Central memory CD4-positive, alpha-beta T cell (primary cell): ENCODE measurements at regions not wholly inside any gene's neighbourhood (a gene's known extent, or its start where the extent isn't known, plus 50 kb on each side); places are given as distances from the start of the nearest gene placed in this dataset.
"Not testable (repeated sequence)": the region's sequence is repeated elsewhere in the genome, so short reads cannot be mapped to it uniquely, and the experiment has no call there.

Experiments
- DNase-seq: peaks from one replicate; pipeline ENCODE4 v3.0.0; 2022

DNA sequence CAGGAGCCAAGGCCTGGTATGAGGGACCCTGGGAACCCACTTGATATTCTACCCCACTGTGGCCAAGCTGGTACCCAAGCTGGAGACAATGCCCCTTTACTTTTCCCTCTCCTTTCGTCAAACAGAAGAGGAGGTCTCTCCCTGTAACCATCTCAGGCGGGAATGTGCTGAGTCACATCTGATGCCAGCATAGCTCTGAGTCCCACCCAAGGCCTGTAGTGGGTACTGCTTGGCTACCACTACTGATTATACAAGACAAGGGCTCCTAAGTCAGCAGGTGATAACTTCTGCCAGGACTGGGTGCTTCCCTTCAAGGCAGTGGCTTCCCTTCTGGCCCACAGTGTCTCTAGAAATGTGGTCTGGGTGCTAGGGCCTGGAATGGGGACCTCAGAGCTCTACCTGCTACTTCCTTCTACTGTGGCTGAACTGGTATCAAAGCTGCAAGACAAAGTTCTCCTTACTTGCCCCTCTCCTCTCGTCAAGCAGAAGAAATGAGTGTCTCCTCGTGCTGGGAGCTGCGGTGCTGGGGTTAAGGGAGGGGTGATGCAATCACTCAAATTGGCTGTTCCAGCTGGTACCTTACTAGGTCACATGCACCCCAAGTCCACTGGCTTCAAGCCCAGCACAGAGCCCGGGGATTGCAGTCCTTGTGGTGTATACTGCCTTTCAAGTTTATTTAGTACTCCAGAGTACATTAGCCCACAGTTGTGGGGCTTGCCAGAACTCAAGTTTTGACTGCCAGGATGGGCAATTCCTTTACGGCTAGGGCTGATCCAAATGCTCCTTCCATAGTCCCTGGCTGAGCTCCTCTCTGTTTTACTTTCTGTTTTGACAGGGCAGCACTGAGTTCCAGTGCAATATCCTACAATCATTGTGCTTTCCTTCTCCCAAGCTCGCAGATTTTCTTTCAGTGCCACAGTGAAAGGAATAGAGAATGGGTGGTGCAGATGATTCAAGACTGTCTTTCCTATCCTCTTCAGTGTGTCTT lies 419.7 kb upstream of the CNTN5 start:
- no peak for DNase-seq

DNA sequence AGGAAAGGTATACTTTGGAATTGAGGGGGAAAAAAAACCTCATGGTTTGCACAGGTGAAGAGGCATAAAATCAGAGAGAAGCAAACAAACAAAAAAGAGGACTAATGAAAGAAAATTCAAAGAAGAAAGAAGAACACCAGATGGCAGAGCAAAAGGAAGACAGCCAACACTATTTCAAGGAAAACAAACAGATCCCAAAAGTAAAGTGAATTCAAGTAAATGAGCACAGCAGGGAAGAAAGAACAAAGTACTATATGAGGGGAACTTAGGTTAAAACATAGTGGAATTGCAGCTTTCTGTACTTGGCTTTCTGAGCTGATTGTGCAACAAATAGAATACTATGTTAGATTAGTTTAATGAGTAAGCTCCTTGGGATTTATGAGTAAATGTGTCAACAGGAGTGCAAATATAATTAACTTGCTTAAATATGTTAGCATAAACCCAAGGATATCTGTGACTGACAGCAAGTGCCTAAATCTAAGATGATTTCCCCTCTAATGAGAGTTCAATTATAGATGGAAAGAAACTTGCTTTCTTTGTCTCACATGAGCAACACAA lies 404.6 kb upstream of the CNTN5 start:
- DNase-seq = no peak

DNA sequence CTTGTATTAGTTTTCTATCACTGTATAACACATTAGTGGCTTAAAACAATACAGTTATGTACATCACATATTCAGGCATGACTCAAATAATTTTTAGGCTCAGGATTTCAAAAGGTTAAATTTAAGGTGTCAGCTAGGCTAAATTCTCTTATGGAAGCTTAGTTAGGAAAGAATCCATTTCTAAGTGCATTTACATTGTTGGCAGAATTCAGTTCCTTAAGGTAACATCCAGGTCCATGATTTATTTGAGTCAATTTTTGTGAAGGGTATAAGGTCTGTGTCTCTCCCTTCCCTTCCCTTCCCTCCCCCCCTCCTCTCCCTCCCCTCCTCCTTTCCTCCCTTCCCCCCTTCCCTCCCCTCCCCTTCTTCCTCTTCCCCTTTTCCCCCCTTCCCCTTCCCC lies 399.0 kb upstream of the CNTN5 start:
- DNase-seq = no peak

DNA sequence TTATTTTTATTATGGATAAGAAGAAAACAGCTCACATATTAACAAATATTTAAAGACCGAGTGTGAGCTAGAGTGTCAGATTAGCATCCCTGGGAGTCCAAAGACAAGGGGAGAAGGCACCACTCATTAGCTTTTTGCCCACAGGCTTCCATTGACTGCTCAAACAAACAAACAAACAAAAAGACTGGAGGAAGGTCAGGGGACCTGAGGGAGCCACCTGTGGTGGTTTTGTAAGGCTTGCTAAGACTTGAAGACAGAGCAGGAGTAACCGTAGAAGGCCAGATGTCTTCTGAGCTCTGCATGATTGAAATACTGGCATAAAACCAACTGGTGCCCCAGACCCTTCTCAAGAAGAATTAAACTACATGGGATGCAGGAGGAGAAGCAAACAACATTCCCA lies 395.2 kb upstream of the CNTN5 start:
- no peak for DNase-seq

DNA sequence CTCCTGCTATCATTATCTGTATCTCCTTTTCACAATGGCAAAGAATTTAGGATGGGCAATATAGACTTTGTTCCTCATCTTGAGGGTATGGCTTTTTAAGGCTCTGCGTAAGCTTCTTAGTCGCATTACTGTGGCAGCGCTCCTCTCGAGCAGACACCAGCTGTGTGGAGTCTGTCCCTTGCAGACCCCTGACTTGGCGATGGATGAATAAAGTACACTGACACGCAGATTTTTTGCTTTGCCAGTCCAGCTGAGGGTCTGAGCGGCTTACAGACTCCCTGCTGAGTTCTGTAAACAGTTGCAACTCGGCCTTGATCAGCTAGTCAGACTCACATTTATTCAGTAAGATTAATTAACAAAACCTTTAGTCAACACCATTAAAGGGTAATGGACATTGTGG lies 390.0 kb upstream of the CNTN5 start:
- no peak for DNase-seq

DNA sequence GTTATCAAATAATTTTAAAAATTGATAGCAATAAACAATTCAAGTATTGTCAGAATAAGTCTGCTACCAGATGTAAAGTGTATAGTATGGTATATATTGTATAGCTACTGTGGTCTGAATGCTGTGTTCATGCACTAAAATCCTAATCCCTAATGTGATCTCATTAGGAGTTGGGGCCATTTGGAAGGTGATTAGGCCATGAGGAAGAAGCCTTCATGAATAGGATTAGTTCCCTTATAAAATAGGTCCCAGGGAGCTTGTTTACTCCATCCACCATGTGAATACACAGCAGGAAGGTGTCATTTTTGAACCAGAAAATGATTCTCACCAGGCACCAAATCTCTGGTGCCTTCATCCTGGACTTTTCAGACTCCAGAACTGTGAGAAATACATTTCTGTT lies 363.0 kb upstream of the CNTN5 start:
- DNase-seq = no peak

DNA sequence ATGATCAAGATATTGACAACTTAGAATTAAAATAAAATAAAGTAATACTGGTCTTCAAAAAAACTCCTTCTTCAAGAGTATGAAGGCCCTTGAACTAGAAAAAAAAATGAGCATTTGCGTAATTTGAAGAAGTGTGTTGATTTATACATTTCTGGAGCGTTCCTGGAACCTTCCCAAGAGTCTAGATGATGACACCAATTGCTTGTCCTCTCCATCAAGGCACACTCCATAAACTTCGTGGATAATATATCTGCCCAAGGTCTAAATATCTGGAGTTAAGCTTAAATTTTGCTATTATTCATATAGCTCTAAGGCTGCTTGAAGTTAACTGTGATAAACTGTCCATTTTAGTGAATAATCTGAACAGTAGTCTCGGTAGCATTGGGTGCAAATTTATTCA lies 361.3 kb upstream of the CNTN5 start:
- DNase-seq = no peak

DNA sequence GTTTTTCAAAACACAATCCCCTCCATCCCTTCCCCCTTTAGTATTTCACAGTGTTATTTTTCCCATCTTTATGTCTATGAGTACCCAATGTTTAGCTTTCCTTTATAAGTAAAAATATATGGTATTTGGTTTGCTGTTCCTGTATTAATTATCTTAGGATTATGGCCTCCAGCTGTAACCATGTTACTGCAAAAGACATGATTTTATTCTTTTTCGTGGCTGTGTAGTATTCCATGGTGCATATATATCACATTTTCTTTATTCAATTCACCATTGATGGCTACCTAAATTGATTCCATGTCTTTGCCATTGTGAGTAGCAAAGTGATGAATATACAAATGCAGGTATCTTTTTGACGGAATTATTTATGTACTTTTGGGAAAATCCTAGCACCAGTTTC lies 346.4 kb upstream of the CNTN5 start:
- no peak for DNase-seq

DNA sequence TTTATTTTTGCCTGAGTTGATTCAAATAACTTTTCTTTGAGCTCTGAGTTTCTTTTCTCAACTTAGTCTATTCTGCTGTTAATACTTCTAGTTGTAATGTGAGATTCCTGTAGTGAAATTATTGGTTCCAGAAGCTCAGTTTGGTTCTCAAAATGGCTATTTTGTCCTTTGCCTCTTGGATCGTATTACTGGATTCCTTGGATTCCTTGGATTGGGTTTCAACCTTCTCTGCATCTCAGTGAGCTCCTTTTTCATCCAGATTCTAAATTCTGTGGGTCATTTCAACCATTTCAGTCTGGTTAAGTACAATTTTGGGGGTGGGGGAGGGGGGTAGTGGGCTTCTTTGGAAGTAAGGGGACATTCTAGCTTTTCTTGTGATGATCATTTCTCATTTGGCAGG lies 341.1 kb upstream of the CNTN5 start:
- DNase-seq = no peak

DNA sequence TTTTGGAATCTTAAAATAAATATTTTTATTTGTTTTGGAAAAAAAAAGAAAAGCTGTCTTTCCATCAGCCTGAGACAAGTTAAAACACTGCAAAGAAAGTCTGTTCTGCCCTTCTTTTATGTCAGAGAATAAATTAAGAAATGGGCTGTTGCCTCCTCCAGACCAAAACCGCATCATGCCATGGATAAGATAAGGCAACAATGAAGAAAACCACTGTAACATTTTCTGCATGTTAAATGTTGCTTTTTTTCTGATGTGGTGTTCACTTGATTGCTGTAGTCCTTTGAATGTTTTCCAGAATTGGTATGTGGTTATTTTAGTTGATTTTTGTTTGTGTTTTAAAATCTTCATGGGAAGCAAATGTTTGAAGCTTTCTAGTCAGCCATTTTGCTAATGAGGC lies 319.2 kb upstream of the CNTN5 start:
- no peak for DNase-seq

DNA sequence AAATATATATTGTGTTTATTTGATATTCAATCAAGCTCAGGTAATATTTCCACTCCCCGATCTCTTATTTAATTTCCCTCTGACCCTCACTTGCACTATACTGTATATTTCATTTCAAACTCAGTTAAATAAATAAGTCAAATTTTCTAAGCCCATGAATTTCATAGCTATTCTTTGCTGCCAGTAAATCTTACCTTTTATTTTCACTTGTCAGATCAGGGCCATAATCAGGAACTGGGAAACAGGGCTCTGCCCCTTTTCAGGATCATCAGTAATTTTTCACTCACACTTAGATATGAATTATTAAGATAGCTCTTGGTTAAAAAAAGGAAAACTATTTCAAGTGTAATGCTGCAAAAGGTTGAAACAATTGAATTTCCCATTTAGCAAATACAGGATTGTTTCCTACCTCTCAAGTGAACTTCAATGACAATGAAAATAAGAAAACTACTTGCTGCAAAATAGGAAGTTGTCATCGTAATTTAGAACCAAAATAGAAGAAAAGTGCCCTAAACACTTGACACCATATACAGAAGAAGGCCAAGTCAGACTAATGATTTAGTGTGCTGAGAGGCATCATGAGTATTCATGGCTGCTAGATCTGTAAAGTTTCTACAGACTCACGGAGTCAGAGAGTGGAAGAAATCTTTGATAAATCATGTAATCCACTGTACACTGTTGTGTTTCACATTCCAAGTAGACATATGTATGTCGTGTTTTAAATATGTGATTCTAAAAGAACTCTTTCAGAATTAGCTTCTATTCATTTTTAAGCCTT lies 316.8 kb upstream of the CNTN5 start:
- no peak for DNase-seq

DNA sequence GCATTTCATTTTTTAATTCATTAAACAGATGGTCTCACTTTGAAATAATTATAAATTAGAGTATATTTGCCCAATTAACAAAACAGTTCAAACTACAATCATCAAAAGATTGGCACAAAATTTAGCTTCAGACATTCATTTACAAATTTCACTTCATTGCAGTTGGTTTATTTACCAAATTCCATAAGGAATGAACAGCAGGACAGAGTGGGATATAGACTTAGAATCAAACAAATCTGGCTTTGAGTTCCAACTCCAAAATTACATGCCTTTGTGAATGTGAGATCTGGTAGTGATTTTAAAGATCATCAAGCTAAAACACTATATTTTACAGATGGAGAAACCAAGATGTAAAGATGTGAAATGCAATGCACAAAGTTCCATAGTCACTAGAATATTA lies 310.7 kb upstream of the CNTN5 start:
- DNase-seq = no peak

DNA sequence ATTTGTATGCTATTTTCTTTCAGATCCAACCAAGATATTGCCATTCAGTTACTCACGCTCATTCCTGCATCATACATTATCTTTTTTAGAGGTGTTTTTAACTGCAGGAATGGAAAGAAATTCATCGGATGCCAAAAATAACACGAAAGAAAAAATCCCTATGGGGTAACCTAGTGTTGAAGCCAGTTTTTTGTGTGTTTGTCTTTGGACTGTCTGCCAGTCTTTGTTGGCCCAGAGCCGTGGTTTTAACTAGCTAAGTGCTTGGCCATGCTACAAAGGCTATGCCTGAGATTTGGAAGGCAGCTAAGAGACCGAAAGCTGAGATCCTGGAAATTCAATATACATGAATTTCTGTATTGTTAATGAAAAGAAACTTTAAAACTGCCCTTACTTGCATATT lies 309.8 kb upstream of the CNTN5 start:
- DNase-seq = no peak

DNA sequence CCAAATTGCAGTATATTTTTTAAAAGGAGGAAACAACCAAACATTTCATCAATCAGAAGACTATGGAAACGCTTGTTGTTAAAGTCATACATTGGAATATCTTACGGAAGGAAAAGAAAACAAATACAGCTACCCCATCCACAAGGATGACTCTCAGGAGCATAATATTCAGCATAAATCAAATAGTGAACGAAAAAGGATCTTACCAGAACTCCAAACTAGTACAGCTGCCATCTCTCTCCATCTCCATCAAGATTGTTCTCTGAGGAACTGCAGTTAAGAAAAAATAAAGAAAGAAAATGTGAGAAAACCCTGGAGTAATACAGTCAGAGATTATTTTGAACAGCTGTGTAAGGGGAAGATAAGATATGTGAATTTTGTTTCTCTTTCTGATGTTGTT lies 299.8 kb upstream of the CNTN5 start:
- DNase-seq = no peak

DNA sequence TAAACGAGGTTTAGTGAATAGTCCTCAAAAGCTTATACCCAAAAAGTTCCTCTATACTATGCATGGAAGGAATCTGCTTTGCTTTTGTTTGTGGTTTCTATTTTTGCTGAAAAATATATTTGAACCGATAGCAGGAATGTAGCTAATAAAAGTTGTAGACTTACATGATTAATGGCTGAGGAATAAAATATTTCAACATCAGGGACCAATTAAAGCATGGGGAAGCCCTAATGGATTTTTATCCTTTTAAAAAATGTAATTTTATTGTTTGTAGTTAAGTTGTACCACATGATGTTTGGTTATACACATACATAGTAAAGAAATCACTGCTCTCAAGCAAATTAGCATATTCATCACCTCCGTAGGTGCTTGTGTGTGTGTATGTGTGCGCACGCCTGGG lies 295.3 kb upstream of the CNTN5 start:
- DNase-seq = no peak

DNA sequence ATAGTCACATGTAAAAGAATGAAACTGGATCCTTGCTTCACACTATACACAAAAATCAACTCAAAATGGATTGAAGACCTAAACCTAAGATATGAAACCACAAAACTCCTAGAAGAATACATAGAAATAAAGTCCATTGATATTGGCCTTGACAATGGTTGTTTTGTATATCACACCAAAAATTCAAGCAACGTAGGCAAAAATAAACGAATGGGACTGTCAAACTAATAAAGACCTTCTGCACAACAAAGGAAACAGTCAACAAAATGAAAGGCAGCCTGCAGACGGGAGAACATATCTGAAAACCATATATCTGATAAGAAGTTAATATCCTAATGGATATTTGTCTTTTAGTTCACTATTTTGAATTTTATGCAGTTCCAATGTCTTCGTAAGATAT lies 292.3 kb upstream of the CNTN5 start:
- no peak for DNase-seq

DNA sequence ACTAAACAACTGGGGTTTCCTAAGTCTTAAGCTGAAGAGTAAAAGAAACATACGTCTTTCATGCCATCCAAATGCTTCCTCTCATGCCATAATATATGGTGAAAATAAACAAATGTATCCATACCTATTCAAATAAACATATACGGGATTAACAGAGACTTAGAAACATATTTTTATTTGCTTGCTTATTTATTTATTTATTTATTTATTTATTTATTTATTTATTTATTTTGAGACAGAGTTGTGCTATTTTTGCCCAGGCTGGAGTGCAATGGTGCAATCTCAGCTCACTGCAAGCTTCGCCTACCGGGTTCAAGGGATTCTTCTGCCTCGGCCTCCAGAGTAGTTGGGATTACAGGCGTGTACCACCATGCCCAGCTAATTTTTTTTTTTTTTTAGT lies 291.6 kb upstream of the CNTN5 start:
- DNase-seq = no peak

DNA sequence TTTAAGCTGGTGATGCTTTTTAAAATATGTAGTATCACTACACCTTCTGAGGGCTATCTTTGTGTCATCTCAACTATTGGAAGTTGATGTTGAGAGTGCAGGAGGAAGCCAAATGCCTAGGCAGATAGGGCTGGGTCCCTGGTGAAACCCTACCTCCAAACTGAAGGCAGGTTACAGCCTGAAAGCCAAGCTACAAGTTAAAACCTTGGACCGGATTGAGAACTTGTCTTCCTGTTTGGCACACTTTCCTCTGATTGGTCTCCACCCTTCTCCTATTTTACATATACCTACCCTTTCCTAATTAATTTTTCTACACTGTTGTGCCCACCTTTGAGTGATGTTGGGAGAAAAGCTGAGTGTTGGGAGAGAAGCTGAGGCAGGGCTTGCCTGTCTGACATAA lies 287.8 kb upstream of the CNTN5 start:
- DNase-seq = no peak

DNA sequence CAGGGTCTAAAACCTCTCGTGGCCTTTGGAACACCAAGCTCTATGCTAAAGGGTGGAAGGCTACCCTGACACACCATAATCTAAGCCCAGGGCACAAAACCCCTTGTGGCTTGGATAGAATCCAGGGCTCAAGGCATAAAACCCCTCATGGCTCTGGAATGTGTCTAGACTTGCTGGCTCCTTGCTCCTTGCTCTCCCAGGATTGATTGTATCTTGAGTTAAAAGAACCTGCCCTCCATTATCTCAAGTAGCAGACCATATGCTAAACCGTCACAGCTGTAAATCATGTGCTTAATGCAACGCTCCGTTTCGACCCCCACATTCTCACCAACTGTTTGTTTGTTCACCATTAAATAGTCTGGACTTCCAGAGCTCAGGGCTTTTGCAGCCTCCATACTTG lies 287.4 kb upstream of the CNTN5 start:
- not testable (repeated sequence) for DNase-seq

DNA sequence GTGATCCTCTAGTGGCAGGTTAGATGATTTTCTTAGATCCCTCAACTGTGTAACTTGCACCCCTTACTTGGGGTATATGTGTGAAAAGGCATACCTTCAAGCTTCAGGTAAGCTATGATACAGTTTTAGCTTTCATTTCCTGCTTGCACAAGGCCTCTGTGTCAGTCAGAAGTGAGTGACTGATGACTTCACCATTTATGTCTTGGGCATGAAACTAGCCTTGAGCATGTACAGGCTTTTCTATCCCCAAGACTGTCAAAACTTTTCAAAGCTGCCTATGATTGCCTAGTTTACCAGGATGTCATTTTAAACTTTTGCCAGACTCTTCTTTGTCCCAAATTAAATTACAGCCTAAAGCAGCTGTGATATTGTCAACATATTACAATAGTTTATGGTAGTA lies 286.1 kb upstream of the CNTN5 start:
- DNase-seq = no peak

DNA sequence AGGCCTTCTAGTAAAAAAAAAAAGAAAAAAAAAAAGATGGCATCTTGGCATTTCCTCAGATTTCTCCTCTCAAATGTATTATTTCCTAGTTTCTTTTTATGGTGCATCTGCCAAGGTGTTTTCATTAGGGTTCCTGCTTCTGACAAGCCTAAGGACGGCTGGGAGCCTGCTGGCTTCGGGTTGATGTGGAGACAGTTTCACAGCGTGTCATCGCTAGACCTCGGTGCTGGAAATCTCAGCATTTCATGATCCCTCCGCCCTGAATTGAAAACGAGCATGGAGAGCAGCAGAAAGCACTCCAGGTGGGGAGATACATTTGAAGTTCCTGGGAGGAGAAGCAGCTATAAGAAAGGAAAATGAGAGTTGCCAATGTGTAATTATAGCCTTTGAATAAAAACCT lies 283.9 kb upstream of the CNTN5 start:
- DNase-seq = no peak

DNA sequence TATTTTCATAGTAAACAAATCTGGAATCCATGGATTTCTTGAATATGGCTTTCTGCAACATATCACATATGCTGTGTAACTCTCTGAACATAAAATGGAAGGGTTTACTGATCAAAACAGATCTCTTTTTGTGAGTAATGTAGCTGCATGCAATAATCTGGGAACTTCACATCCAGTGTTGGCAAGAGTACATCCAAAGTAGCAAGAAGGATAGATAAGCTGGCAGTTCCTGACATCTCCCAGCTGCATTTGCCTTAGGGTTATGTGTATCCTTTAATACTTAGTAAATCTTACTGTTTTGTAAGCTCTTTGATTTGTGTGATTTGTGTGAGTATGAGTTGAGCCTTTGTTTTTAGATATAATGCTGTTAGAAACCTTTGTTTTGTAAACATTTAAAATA lies 280.4 kb upstream of the CNTN5 start:
- DNase-seq = no peak

DNA sequence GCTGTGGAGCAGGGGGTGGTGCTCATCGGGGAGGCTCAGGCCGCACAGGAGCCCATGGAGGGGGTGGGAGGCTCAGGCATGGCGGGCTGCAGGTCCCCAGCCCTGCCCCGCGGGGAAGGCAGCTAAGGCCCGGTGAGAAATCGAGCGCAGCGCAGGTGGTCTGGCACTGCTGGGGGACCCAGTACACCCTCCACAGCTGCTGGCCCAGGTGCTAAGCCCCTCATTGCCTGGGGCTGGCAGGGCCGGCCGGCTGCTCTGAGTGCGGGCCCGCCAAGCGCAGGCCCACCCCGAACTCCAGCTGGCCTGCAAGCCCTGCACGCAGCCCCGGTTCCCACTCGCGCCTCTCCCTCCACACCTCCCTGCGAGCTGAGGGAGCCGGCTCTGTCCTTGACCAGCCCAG lies 257.3 kb upstream of the CNTN5 start:
- not testable (repeated sequence) for DNase-seq

DNA sequence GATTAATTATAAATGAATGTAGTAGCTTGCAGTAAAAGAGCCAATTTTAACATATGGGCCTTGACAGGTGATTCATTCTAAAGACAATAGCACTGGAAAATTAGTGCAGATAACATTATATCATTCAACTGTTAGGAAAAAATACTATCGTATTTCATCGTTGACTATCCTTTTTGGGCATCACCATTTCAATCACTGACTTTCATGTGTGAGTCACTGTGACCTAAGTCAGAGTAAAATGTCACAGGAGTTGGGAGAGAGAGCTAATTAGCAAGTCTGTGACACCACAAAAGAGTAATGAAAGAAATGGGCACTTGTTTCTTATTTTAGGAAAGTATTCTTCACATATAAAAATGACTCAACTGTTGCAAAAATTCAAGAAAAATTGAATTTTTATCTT lies 253.8 kb upstream of the CNTN5 start:
- no peak for DNase-seq
